ENCODE measurements at regions not wholly inside any gene's neighbourhood (a gene's known extent, or its start where the extent isn't known, plus 50 kb on each side); places are given as distances from the start of the nearest gene placed in this dataset.

- no peak for TF ChIP-seq CTCF (IDR thresholded peaks at IDR 0.05; ENCODE audit: insufficient read depth, low read depth, low read length, missing control alignments)
- H3K4me3 ChIP-seq (ENCODE audit: low read depth, low read length), result no peak overlapping the region
- DNase-seq (ENCODE audit: low read depth), result peak; percentile 37
Observed at GRCh38 chr15:39195961-39196486, 384.9 kb upstream of the THBS1 start.

GRCh38 chr15:39198044-39199000 lies 382.6 kb upstream of the THBS1 start:
- no peak for DNase-seq (ENCODE audit: low read depth)
- H3K4me3 ChIP-seq (ENCODE audit: low read depth, low read length), result no peak overlapping the region
- TF ChIP-seq CTCF (IDR thresholded peaks at IDR 0.05; ENCODE audit: insufficient read depth, low read depth, low read length, missing control alignments), result no peak

- TF ChIP-seq CTCF (IDR thresholded peaks at IDR 0.05; ENCODE audit: insufficient read depth, low read depth, low read length, missing control alignments), result no peak
- H3K4me3 ChIP-seq (ENCODE audit: low read depth, low read length), result no peak overlapping the region
- no peak for DNase-seq (ENCODE audit: low read depth)
Observed at GRCh38 chr15:39199076-39199475, 381.8 kb upstream of the THBS1 start.

- no peak overlapping the region for H3K4me3 ChIP-seq (ENCODE audit: low read depth, low read length)
- no peak for DNase-seq (ENCODE audit: low read depth)
- no peak for TF ChIP-seq CTCF (IDR thresholded peaks at IDR 0.05; ENCODE audit: insufficient read depth, low read depth, low read length, missing control alignments)
Observed at GRCh38 chr15:39200586-39200985, 380.3 kb upstream of the THBS1 start.

GRCh38 chr15:39202641-39203040 lies 378.2 kb upstream of the THBS1 start:
- no peak for DNase-seq (ENCODE audit: low read depth)
- H3K4me3 ChIP-seq (ENCODE audit: low read depth, low read length), result no peak overlapping the region
- TF ChIP-seq CTCF (IDR thresholded peaks at IDR 0.05; ENCODE audit: insufficient read depth, low read depth, low read length, missing control alignments), result no peak

GRCh38 chr15:39204031-39204430 lies 376.8 kb upstream of the THBS1 start:
- no peak for DNase-seq (ENCODE audit: low read depth)
- no peak for TF ChIP-seq CTCF (IDR thresholded peaks at IDR 0.05; ENCODE audit: insufficient read depth, low read depth, low read length, missing control alignments)

More at GRCh38 chr15:39204031-39204430, 376.8 kb upstream of the THBS1 start:
- H3K4me3 ChIP-seq (ENCODE audit: low read depth, low read length), result no peak overlapping the region

All from GM12865 (cell line).